Aorta (tissue), 5 donors: ENCODE measurements at regions not wholly inside any gene's neighbourhood (a gene's known extent, or its start where the extent isn't known, plus 50 kb on each side); places are given as distances from the start of the nearest gene placed in this dataset.
"Not testable (repeated sequence)": the region's sequence is repeated elsewhere in the genome, so short reads cannot be mapped to it uniquely, and the experiment has no call there.

ENCODE experiments used
- ATAC-seq: fragments of 200-7000 bp; cut with Tn5 transposase; one replicate; pipeline ENCODE4 v1.9.1; 2022; ENCODE audit warnings: moderate library complexity; ENCODE audit not compliant: low FRiP score
- DNase-seq, 2 donors: peaks; one replicate each; pipeline ENCODE4 v3.0.0-alpha.2; 2020
- H3K27ac ChIP-seq, 2 donors: one replicate each; pipeline ENCODE4 v1.5.1; 2013; ENCODE audit warnings: low read length in 2 of 2, mild to moderate bottlenecking in 2 of 2, moderate library complexity in 2 of 2, control low read depth in 1 of 2, inconsistent platforms in 1 of 2, low read depth in 1 of 2
- H3K27me3 ChIP-seq, 2 donors: one replicate each; pipeline ENCODE4 v1.6.1; 2013; ENCODE audit warnings: control low read depth in 1 of 2, low read length in 1 of 2, mild to moderate bottlenecking in 1 of 2, moderate library complexity in 1 of 2; ENCODE audit not compliant: insufficient read depth in 2 of 2, control insufficient read depth in 1 of 2
- H3K36me3 ChIP-seq, 2 donors: one replicate each; pipeline ENCODE4 v1.6.1; 2013; ENCODE audit warnings: control low read depth in 1 of 2, low read length in 1 of 2, mild to moderate bottlenecking in 1 of 2; ENCODE audit not compliant: insufficient read depth in 2 of 2, control insufficient read depth in 1 of 2
- H3K4me1 ChIP-seq, 2 donors: one replicate each; pipeline ENCODE4 v1.6.1; 2013; ENCODE audit warnings: low read length in 2 of 2, control low read depth in 1 of 2, mild to moderate bottlenecking in 1 of 2, moderate library complexity in 1 of 2; ENCODE audit not compliant: insufficient read depth in 2 of 2, control insufficient read depth in 1 of 2
- H3K4me3 ChIP-seq, 2 donors: one replicate each; pipeline ENCODE4 v1.5.1; 2013; ENCODE audit warnings: low read length in 2 of 2, control low read depth in 1 of 2, mild to moderate bottlenecking in 1 of 2
- H3K9me3 ChIP-seq: one replicate; pipeline ENCODE4 v1.6.1; 2013; ENCODE audit warnings: mild to moderate bottlenecking, low read length; ENCODE audit not compliant: control insufficient read depth
- WGBS, 2 donors: extraction: QIAGEN DNeasy Blood & Tissue Kit; methylation state at CpG; one replicate each; pipeline ENCODE4 v1.1.7; 2013; 5-methylcytosine and 5-hydroxymethylcytosine counted together
- intact Hi-C, 2 donors: fragments of 100-400 bp; cut with DNase I; formaldehyde crosslinking; loops; one replicate each; pipeline versions ENCODE4 v1.14.2 to v1.15.0; 2022
- donor health status: healthy with polysubstance abuse.
- donor health status: Bipolar disorder and iron deficiency.
- donor health status: DM: no; HTN: no; CAD: no.
- donor health status: DM: no; HTN: no; CAD: no.
- donor health status: DM: yes; HTN: yes; CAD: no.

- H3K36me3 ChIP-seq, intact Hi-C loops, H3K27me3 ChIP-seq, H3K9me3 ChIP-seq, DNase-seq, H3K4me3 ChIP-seq, H3K27ac ChIP-seq, H3K4me1 ChIP-seq, ATAC-seq: not testable (repeated sequence)
- WGBS, 2 donors, result 68 to 72% methylated on average over 2 to 3 of the region's 4 CpGs
These were observed 153.1 kb upstream of the LRRC61 start for GRCh38 chr7:150169943-150170490.

GRCh38 chr7:150183602-150184001, 139.6 kb upstream of the LRRC61 start:
- H3K27me3 ChIP-seq, ATAC-seq, H3K4me3 ChIP-seq, H3K4me1 ChIP-seq, intact Hi-C loops, H3K27ac ChIP-seq, H3K36me3 ChIP-seq, H3K9me3 ChIP-seq, DNase-seq: not testable (repeated sequence)
- WGBS, 2 donors, result 92 to 100% methylated on average over 1 of the region's 1 CpG

GRCh38 chr7:150189963-150190362, 133.2 kb upstream of the LRRC61 start:
- H3K4me3 ChIP-seq, intact Hi-C loops, H3K27ac ChIP-seq, H3K9me3 ChIP-seq, H3K4me1 ChIP-seq, H3K27me3 ChIP-seq, DNase-seq, ATAC-seq, H3K36me3 ChIP-seq: not testable (repeated sequence)
- 35 to 37% methylated on average over 1 of the region's 1 CpG for WGBS, 2 donors

- H3K4me1 ChIP-seq, H3K36me3 ChIP-seq, H3K27me3 ChIP-seq, H3K9me3 ChIP-seq, H3K4me3 ChIP-seq, ATAC-seq, intact Hi-C loops, DNase-seq, H3K27ac ChIP-seq: not testable (repeated sequence)
- 70 to 78% methylated on average over 4 of the region's 4 CpGs for WGBS, 2 donors
These were observed 130.6 kb upstream of the LRRC61 start for GRCh38 chr7:150192541-150192940.

- H3K9me3 ChIP-seq, H3K36me3 ChIP-seq, H3K4me1 ChIP-seq, DNase-seq, ATAC-seq, H3K27ac ChIP-seq, H3K4me3 ChIP-seq, intact Hi-C loops, H3K27me3 ChIP-seq: not testable (repeated sequence)
- 75 to 80% methylated on average over 3 of the region's 3 CpGs for WGBS, 2 donors
These were observed 129.3 kb upstream of the LRRC61 start for GRCh38 chr7:150193866-150194265.
